Kidney (tissue), 13 donors: ENCODE measurements at regions not wholly inside any gene's neighbourhood (a gene's known extent, or its start where the extent isn't known, plus 50 kb on each side); places are given as distances from the start of the nearest gene placed in this dataset.

Experiments
- DNase-seq, 5 donors: peaks; one replicate each; pipeline ENCODE4 v3.0.0-alpha.2; 2013 to 2020
- FAIRE-seq: peaks from 2 replicates; lab custom pipeline; 2012; peaks lifted over from hg19 to GRCh38; lab: Jason Lieb, UNC
- H3K27ac ChIP-seq, 2 donors: one replicate each; pipeline ENCODE4 v1.7.0; 2013; ENCODE audit warnings: low read depth in 2 of 2, low read length in 2 of 2, inconsistent platforms in 1 of 2
- H3K27me3 ChIP-seq: one replicate; pipeline ENCODE4 v1.7.1; 2013; ENCODE audit warnings: low read length, inconsistent platforms; ENCODE audit not compliant: control insufficient read depth, insufficient read depth
- H3K36me3 ChIP-seq, 3 donors: one replicate each; pipeline versions ENCODE4 v1.7.0 to v1.7.1; 2013; ENCODE audit warnings: low read length in 3 of 3, control low read depth in 1 of 3, inconsistent platforms in 1 of 3; ENCODE audit not compliant: insufficient read depth in 3 of 3, control insufficient read depth in 2 of 3
- H3K4me1 ChIP-seq, 3 donors: one replicate each; pipeline versions ENCODE4 v1.7.0 to v1.7.1; 2013; ENCODE audit warnings: low read length in 3 of 3, inconsistent platforms in 1 of 3, low read depth in 1 of 3; ENCODE audit not compliant: control insufficient read depth in 2 of 3, insufficient read depth in 2 of 3
- H3K4me3 ChIP-seq, 3 donors: one replicate each; pipeline versions ENCODE4 v1.7.0 to v1.8.1; 2013; ENCODE audit warnings: low read length in 3 of 3, control low read depth in 1 of 3, inconsistent platforms in 1 of 3
- H3K9ac ChIP-seq, 3 donors: one replicate each; pipeline versions ENCODE4 v1.7.0 to v1.7.1; 2013; ENCODE audit warnings: low read length in 3 of 3, control low read depth in 1 of 3, inconsistent platforms in 1 of 3
- H3K9me3 ChIP-seq, 3 donors: one replicate each; pipeline versions ENCODE4 v1.7.0 to v1.7.1; 2013; ENCODE audit warnings: low read length in 3 of 3, control low read depth in 1 of 3, inconsistent platforms in 1 of 3; ENCODE audit not compliant: control insufficient read depth in 2 of 3, insufficient read depth in 1 of 3
- CTCF ChIP-seq: IDR thresholded peaks from 3 replicates; pipeline ENCODE4 v1.5.1; 2012; ENCODE audit warnings: mild to moderate bottlenecking, moderate library complexity, borderline replicate concordance; ENCODE audit not compliant: insufficient read depth; ENCODE audit errors: extremely low read depth
- intact Hi-C: fragments of 100-400 bp; cut with DNase I; formaldehyde crosslinking; loops from one replicate; pipeline ENCODE4 v1.11.1; 2022
- donor health status: control.
- donor health status: control.
- donor health status: control.
- donor health status: control.
- donor health status: control.
- donor health status: DM: yes; HTN: yes; CAD: no.
- donor health status: Normal renal cell carcinoma (clear cell type).

- intact Hi-C loops, result no loop called here
- Histone ChIP-seq H3K36me3 (no peaks in the 10 kb centered on the region), H3K9ac (no peak overlapping the region), H3K9me3 (no peaks in the 10 kb centered on the region), H3K27ac (no peak overlapping the region), H3K4me3 (no peak overlapping the region), H3K4me1 (no peaks in the 10 kb centered on the region), H3K27me3 (no peaks in the 10 kb centered on the region)
- FAIRE-seq (no peak), DNase-seq (no peak)
- no peak for TF ChIP-seq CTCF
Observed at GRCh38 chr15:61401903-61402698, 173.0 kb upstream of the RORA start.

GRCh38 chr15:61398310-61398709 is 169.2 kb upstream of the RORA start:
- no peaks in the 10 kb centered on the region for H3K4me1 ChIP-seq
- H3K4me3 ChIP-seq, result no peak overlapping the region
- DNase-seq (no peak), FAIRE-seq (no peak)
- TF ChIP-seq CTCF, result no peak
- H3K27me3 ChIP-seq, result no peaks in the 10 kb centered on the region
- intact Hi-C loops, result no loop called here
- no peak overlapping the region for H3K27ac ChIP-seq
- no peak overlapping the region for H3K9ac ChIP-seq
- H3K9me3 ChIP-seq, result no peaks in the 10 kb centered on the region
- no peaks in the 10 kb centered on the region for H3K36me3 ChIP-seq

- DNase-seq (no peak), FAIRE-seq (no peak)
- intact Hi-C loops, result no loop called here
- no peak overlapping the region for H3K27ac ChIP-seq
- TF ChIP-seq CTCF, result no peak
- no peaks in the 10 kb centered on the region for H3K4me1 ChIP-seq
- no peak overlapping the region for H3K4me3 ChIP-seq
- no peaks in the 10 kb centered on the region for H3K9me3 ChIP-seq
- no peak overlapping the region for H3K9ac ChIP-seq
- H3K36me3 ChIP-seq, result no peaks in the 10 kb centered on the region
- H3K27me3 ChIP-seq, result no peaks in the 10 kb centered on the region
Observed at GRCh38 chr15:61396235-61396919, 167.3 kb upstream of the RORA start.
